ENCODE measurements at regions not wholly inside any gene's neighbourhood (a gene's known extent, or its start where the extent isn't known, plus 50 kb on each side); places are given as distances from the start of the nearest gene placed in this dataset.

DNA sequence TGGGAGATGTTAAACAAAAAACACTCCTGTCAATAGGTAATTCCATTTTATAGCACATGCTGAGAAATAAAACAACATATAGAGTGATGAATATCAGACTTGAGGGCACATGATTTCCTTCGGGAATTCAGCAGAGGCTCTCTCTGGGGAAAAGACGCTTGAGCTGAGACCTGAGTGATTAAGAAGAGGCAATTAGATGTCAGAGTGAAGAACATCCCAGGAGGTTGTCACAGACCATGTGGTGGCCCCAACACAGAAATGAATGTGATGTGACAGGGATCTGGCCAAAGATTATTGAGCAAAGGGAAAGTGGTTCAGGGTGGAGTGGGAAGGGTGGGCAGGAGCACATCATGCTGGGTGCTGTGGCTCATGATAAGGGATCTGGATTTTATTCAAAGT is 254.7 kb downstream of the RAD51AP2 start:
- DNase-seq (ENCODE audit: low read depth) = no peak
- TF ChIP-seq, protein P1, sequence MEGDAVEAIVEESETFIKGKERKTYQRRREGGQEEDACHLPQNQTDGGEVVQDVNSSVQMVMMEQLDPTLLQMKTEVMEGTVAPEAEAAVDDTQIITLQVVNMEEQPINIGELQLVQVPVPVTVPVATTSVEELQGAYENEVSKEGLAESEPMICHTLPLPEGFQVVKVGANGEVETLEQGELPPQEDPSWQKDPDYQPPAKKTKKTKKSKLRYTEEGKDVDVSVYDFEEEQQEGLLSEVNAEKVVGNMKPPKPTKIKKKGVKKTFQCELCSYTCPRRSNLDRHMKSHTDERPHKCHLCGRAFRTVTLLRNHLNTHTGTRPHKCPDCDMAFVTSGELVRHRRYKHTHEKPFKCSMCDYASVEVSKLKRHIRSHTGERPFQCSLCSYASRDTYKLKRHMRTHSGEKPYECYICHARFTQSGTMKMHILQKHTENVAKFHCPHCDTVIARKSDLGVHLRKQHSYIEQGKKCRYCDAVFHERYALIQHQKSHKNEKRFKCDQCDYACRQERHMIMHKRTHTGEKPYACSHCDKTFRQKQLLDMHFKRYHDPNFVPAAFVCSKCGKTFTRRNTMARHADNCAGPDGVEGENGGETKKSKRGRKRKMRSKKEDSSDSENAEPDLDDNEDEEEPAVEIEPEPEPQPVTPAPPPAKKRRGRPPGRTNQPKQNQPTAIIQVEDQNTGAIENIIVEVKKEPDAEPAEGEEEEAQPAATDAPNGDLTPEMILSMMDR (IDR thresholded peaks at IDR 0.05; ENCODE audit: low read length, missing control alignments) = no peak
- no peak overlapping the region for H3K4me3 ChIP-seq (replicated peaks; ENCODE audit: low read depth, low read length)

DNA sequence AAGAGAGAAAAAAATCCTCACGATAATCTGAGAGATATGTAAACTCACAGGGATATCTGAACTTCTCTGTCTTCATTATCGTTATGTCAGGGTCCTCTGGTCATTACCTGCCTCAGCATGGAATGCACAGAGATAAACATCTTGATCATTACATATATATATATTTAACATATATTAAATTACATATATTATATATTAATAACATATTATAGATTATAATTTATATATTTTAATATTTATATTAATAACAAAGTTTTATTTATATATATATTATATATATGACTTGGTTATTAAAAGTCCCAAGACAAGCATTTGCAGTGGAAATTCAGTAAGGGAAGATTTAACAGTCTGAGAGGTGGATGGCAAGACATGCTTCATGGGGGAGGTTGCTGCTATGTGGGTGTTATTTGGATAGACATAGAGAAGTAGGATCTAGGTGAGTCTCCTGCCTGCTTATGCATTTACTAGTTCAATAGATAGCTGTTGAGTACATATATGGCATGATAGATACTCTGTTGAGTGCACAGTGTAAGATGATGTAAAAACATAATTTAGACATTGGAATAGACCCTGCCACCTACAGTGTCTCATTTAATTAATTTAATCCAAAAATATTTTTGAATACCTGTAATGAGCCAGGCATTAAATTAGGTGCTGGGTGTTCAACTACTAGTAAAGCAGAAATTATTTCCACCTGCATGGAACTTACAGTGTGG is 255.2 kb downstream of the RAD51AP2 start:
- TF ChIP-seq, protein P1 (IDR thresholded peaks at IDR 0.05; ENCODE audit: low read length, missing control alignments) = no peak
- no peak for DNase-seq (ENCODE audit: low read depth)
- H3K4me3 ChIP-seq (replicated peaks; ENCODE audit: low read depth, low read length) = no peak overlapping the region

DNA sequence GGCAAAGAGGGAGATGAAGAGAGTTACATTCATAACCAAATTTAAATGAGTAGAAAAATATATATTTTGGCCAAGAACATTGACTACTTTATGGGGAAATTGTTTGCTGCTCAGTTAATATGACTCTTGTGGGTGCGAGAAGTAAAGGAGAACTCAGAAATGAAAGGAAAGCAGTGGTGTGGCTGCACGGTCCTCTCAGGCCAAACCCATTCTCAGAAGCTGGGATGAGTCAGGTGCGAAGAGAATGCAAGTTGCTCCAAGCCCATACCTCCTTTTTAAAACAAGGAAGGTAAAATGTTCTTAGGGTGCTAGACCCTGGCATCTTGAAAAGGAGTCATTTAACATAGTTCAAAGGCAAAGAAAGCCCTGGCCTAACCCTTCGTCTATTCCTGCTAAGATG is 258.6 kb downstream of the RAD51AP2 start:
- no peak for DNase-seq (ENCODE audit: low read depth)
- TF ChIP-seq, protein P1 (IDR thresholded peaks at IDR 0.05; ENCODE audit: low read length, missing control alignments) = no peak
- H3K4me3 ChIP-seq (replicated peaks; ENCODE audit: low read depth, low read length) = no peak overlapping the region

DNA sequence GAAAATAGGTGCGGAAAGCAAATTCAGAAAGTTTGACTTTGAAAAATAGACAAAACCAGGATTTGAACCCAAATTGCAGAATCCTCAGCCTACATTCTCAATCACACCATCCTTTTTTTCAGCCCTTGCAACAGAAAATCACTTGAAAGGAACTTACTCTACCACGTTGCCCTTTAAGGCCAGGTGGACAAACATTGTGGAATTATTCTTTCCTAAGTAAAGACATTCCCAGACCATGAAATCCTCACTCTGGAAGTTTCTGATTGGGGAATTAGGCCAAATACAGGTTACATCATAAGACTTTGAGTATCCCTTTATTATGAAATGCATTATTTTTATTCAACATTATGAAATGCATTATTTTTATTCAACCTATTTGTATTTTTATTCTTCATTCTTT is 259.4 kb downstream of the RAD51AP2 start:
- TF ChIP-seq, protein P1 (IDR thresholded peaks at IDR 0.05; ENCODE audit: low read length, missing control alignments) = no peak
- H3K4me3 ChIP-seq (replicated peaks; ENCODE audit: low read depth, low read length) = no peak overlapping the region
- DNase-seq (ENCODE audit: low read depth) = no peak

DNA sequence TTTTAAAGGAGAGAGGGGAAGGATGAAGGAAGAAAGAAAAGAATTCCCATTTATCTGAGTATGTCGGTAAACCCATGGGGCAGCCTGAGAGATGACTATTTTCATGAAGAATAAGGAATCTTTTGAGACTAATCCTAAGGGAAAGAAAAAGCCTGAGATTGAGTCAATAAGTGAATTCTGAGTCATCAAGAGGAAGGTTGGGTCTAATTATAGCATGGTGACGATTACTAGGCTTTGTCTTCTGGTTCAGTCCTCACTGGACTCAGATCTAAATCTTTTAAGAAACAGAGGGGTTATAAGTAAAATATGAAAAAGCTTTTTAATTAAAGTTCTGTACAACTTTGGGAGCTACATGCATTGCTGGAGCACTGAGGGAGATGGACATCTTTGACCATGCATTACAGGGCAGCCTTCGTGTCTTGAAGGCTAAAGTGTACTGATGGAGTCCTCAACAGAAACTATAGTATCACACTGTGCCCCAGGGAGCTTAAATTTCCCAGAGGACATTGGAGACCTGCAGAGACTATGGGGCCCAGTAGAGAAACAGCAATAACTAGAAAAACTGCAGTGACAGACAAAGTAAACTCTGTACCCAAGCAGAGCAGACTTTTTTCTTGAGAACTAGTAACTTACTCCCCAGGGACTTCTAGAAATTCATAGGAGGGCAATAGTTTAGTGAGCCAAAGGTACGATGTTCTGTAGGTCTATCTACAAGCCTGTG is 260.9 kb downstream of the RAD51AP2 start:
- TF ChIP-seq, protein P1 (IDR thresholded peaks at IDR 0.05; ENCODE audit: low read length, missing control alignments) = no peak
- no peak for DNase-seq (ENCODE audit: low read depth)
- H3K4me3 ChIP-seq (replicated peaks; ENCODE audit: low read depth, low read length) = no peak overlapping the region

DNA sequence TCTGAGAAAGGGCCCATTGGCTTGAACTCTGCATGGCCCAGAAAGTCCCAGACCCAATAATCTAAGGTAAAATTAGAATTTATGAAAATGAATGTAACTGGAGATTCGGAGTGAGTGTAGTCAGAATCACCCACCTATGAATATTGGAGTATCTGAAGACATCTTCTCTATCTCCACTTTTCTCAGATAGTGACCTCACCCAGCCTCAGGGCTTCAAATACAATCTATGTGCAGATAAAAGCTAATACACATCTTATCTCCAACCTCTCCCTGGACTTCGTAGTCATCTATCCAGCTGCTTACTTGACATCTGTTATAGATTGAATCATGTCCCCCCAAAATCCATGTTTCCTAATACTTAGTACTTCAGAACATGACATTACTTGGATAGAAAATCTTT is 263.2 kb downstream of the RAD51AP2 start:
- H3K4me3 ChIP-seq (replicated peaks; ENCODE audit: low read depth, low read length) = no peak overlapping the region
- no peak for DNase-seq (ENCODE audit: low read depth)
- TF ChIP-seq, protein P1 (IDR thresholded peaks at IDR 0.05; ENCODE audit: low read length, missing control alignments) = no peak

All from fibroblast of pulmonary artery (primary cell).